Immature natural killer cell (primary cell): ENCODE measurements at regions not wholly inside any gene's neighbourhood (a gene's known extent, or its start where the extent isn't known, plus 50 kb on each side); places are given as distances from the start of the nearest gene placed in this dataset.
"Not testable (repeated sequence)": the region's sequence is repeated elsewhere in the genome, so short reads cannot be mapped to it uniquely, and the experiment has no call there.

ENCODE experiments used
- DNase-seq, 3 donors: peaks; one replicate each; pipeline ENCODE4 v3.0.0; 2022; ENCODE audit warnings: mixed read lengths in 1 of 3
- H3K27ac Mint-ChIP-seq, 6 donors: one replicate each; pipeline ENCODE4 v1.8.0; 2020; ENCODE audit warnings: mixed read lengths in 6 of 6, mild to moderate bottlenecking in 5 of 6, inconsistent platforms in 4 of 6, moderate library complexity in 3 of 6
- H3K27me3 Mint-ChIP-seq, 3 donors: one replicate each; pipeline ENCODE4 v1.8.0; 2020 to 2021; ENCODE audit warnings: low read depth in 3 of 3, mild to moderate bottlenecking in 3 of 3, mixed read lengths in 3 of 3, moderate library complexity in 3 of 3, inconsistent platforms in 1 of 3
- H3K36me3 Mint-ChIP-seq, 3 donors: one replicate each; pipeline ENCODE4 v1.8.0; 2020; ENCODE audit warnings: mixed read lengths in 3 of 3, inconsistent platforms in 2 of 3, mild to moderate bottlenecking in 2 of 3
- H3K4me1 Mint-ChIP-seq, 2 donors: one replicate each; pipeline ENCODE4 v1.8.0; 2020; ENCODE audit warnings: inconsistent platforms in 2 of 2, mild to moderate bottlenecking in 2 of 2, mixed read lengths in 2 of 2, moderate library complexity in 1 of 2
- H3K4me3 Mint-ChIP-seq, 5 donors: one replicate each; pipeline ENCODE4 v1.8.0; 2020; ENCODE audit warnings: mild to moderate bottlenecking in 5 of 5, mixed read lengths in 5 of 5, inconsistent platforms in 3 of 5, moderate library complexity in 3 of 5
- H3K9me3 Mint-ChIP-seq, 6 donors: one replicate each; pipeline ENCODE4 v1.8.0; 2020; ENCODE audit warnings: mild to moderate bottlenecking in 6 of 6, mixed read lengths in 6 of 6, inconsistent platforms in 4 of 6, moderate library complexity in 3 of 6

GRCh38 chr6:119865466-119866350 is 516.1 kb upstream of the MAN1A1 start:
- no peaks in the 10 kb centered on the region for H3K36me3 Mint-ChIP-seq
- H3K4me3 Mint-ChIP-seq = no peak overlapping the region
- peaks cover 0 to 20% (median 4%) of the 10 kb centered on the region in 6 donors for H3K9me3 Mint-ChIP-seq
- H3K4me1 Mint-ChIP-seq = no peaks in the 10 kb centered on the region
- H3K27me3 Mint-ChIP-seq = peaks cover 2 to 4% (median 4%) of the 10 kb centered on the region in 3 donors
- DNase-seq = no peak
- H3K27ac Mint-ChIP-seq = no peak overlapping the region

- H3K36me3 Mint-ChIP-seq = no peaks in the 10 kb centered on the region
- no peak for DNase-seq
- H3K27me3 Mint-ChIP-seq = peaks cover 2 to 4% (median 4%) of the 10 kb centered on the region in 3 donors
- H3K4me3 Mint-ChIP-seq = no peak overlapping the region
- H3K9me3 Mint-ChIP-seq = peaks cover 0 to 20% (median 4%) of the 10 kb centered on the region in 6 donors
- no peak overlapping the region for H3K27ac Mint-ChIP-seq
- no peaks in the 10 kb centered on the region for H3K4me1 Mint-ChIP-seq
Measured at GRCh38 chr6:119862719-119863118, 513.2 kb upstream of the MAN1A1 start.

- Mint-ChIP-seq H3K4me1 (peaks cover 8 to 17% of the 10 kb centered on the region in 2 donors), H3K36me3 (no peaks in the 10 kb centered on the region), H3K4me3 (no peak overlapping the region), H3K27me3 (peaks cover 0 to 4% (median 3%) of the 10 kb centered on the region in 3 donors), H3K9me3 (no peaks in the 10 kb centered on the region), H3K27ac (no peak overlapping the region)
- DNase-seq = no peak
Measured at GRCh38 chr6:119858901-119859300, 509.3 kb upstream of the MAN1A1 start.

GRCh38 chr6:119856136-119856535 is 506.6 kb upstream of the MAN1A1 start:
- Mint-ChIP-seq H3K9me3 (no peaks in the 10 kb centered on the region), H3K27ac (peak overlapping the region in 4 of 6 donors; percentile 13 to 88 (median 72)), H3K36me3 (no peaks in the 10 kb centered on the region), H3K4me1 (peaks cover 8 to 17% of the 10 kb centered on the region in 2 donors), H3K27me3 (peaks cover 0 to 3% (median 3%) of the 10 kb centered on the region in 3 donors), H3K4me3 (peak overlapping the region; percentile 65 to 86 (median 77))
- DNase-seq = peak; percentile 2 to 25 (median 12)

- DNase-seq = no peak
- H3K27me3 Mint-ChIP-seq = peaks cover 0 to 2% (median 2%) of the 10 kb centered on the region in 3 donors
- no peak overlapping the region for H3K27ac Mint-ChIP-seq
- H3K9me3 Mint-ChIP-seq = peaks cover 0 to 2% (median 0%) of the 10 kb centered on the region in 6 donors
- H3K4me1 Mint-ChIP-seq = no peaks in the 10 kb centered on the region
- H3K36me3 Mint-ChIP-seq = no peaks in the 10 kb centered on the region
- H3K4me3 Mint-ChIP-seq = no peak overlapping the region
Measured at GRCh38 chr6:119848696-119849095, 499.1 kb upstream of the MAN1A1 start.

- H3K4me3 Mint-ChIP-seq = no peak overlapping the region
- H3K27ac Mint-ChIP-seq = no peak overlapping the region
- H3K36me3 Mint-ChIP-seq = no peaks in the 10 kb centered on the region
- no peaks in the 10 kb centered on the region for H3K4me1 Mint-ChIP-seq
- H3K9me3 Mint-ChIP-seq = peaks cover 0 to 7% (median 4%) of the 10 kb centered on the region in 6 donors
- H3K27me3 Mint-ChIP-seq = peaks cover 0 to 4% (median 2%) of the 10 kb centered on the region in 3 donors
- no peak for DNase-seq
Measured at GRCh38 chr6:119845161-119845560, 495.6 kb upstream of the MAN1A1 start.

GRCh38 chr6:119844387-119844786 is 494.8 kb upstream of the MAN1A1 start:
- no peak for DNase-seq
- no peaks in the 10 kb centered on the region for H3K36me3 Mint-ChIP-seq
- no peak overlapping the region for H3K4me3 Mint-ChIP-seq
- peaks cover 0 to 7% (median 4%) of the 10 kb centered on the region in 6 donors for H3K9me3 Mint-ChIP-seq
- no peak overlapping the region for H3K27ac Mint-ChIP-seq
- peaks cover 0 to 3% (median 0%) of the 10 kb centered on the region in 3 donors for H3K27me3 Mint-ChIP-seq
- H3K4me1 Mint-ChIP-seq = no peaks in the 10 kb centered on the region

GRCh38 chr6:119842191-119842590 is 492.6 kb upstream of the MAN1A1 start:
- H3K4me3 Mint-ChIP-seq = no peak overlapping the region
- H3K36me3 Mint-ChIP-seq = no peaks in the 10 kb centered on the region
- H3K4me1 Mint-ChIP-seq = no peaks in the 10 kb centered on the region
- DNase-seq = no peak
- H3K27ac Mint-ChIP-seq = no peak overlapping the region
- peaks cover 0 to 3% (median 0%) of the 10 kb centered on the region in 3 donors for H3K27me3 Mint-ChIP-seq
- peaks cover 0 to 7% (median 4%) of the 10 kb centered on the region in 6 donors for H3K9me3 Mint-ChIP-seq

- peaks cover 0 to 8% (median 2%) of the 10 kb centered on the region in 3 donors for H3K27me3 Mint-ChIP-seq
Measured at GRCh38 chr6:119838043-119838442, 488.5 kb upstream of the MAN1A1 start.

GRCh38 chr6:119834418-119834817 is 484.9 kb upstream of the MAN1A1 start:
- Mint-ChIP-seq H3K4me1 (no peaks in the 10 kb centered on the region), H3K36me3 (no peaks in the 10 kb centered on the region), H3K27me3 (peaks cover 0 to 8% (median 5%) of the 10 kb centered on the region in 3 donors), H3K27ac (no peak overlapping the region), H3K4me3 (no peak overlapping the region), H3K9me3 (peaks cover 0 to 2% (median 0%) of the 10 kb centered on the region in 6 donors)
- DNase-seq = no peak

More at GRCh38 chr6:119838043-119838442, 488.5 kb upstream of the MAN1A1 start:
- no peak for DNase-seq
- Mint-ChIP-seq H3K27ac (no peak overlapping the region), H3K4me3 (no peak overlapping the region), H3K36me3 (no peaks in the 10 kb centered on the region), H3K4me1 (no peaks in the 10 kb centered on the region), H3K9me3 (peaks cover 0 to 7% (median 4%) of the 10 kb centered on the region in 6 donors)

- Mint-ChIP-seq H3K9me3 (peaks cover 0 to 5% (median under 1%) of the 10 kb centered on the region in 6 donors), H3K27me3 (peaks cover 0 to 8% (median 5%) of the 10 kb centered on the region in 3 donors), H3K27ac (no peak overlapping the region), H3K36me3 (no peaks in the 10 kb centered on the region), H3K4me3 (no peak overlapping the region), H3K4me1 (no peaks in the 10 kb centered on the region)
- no peak for DNase-seq
Measured at GRCh38 chr6:119832411-119832810, 482.9 kb upstream of the MAN1A1 start.

- Mint-ChIP-seq H3K36me3 (no peaks in the 10 kb centered on the region), H3K4me3 (no peak overlapping the region), H3K27ac (no peak overlapping the region), H3K27me3 (peaks cover 0 to 5% (median 3%) of the 10 kb centered on the region in 3 donors), H3K9me3 (peaks cover 0 to 5% (median under 1%) of the 10 kb centered on the region in 6 donors), H3K4me1 (no peaks in the 10 kb centered on the region)
- no peak for DNase-seq
Measured at GRCh38 chr6:119830494-119831295, 481.1 kb upstream of the MAN1A1 start.

GRCh38 chr6:119830069-119830468 is 480.5 kb upstream of the MAN1A1 start:
- Mint-ChIP-seq H3K27ac (no peak overlapping the region), H3K36me3 (no peaks in the 10 kb centered on the region)

GRCh38 chr6:119829499-119829898 is 479.9 kb upstream of the MAN1A1 start:
- H3K4me1 Mint-ChIP-seq, H3K9me3 Mint-ChIP-seq, H3K27ac Mint-ChIP-seq, H3K4me3 Mint-ChIP-seq, DNase-seq, H3K27me3 Mint-ChIP-seq, H3K36me3 Mint-ChIP-seq: not testable (repeated sequence)

More at GRCh38 chr6:119830069-119830468, 480.5 kb upstream of the MAN1A1 start:
- Mint-ChIP-seq H3K9me3 (peaks cover 0 to 5% (median under 1%) of the 10 kb centered on the region in 6 donors), H3K27me3 (peaks cover 0 to 5% (median 3%) of the 10 kb centered on the region in 3 donors), H3K4me3 (no peak overlapping the region), H3K4me1 (no peaks in the 10 kb centered on the region)
- no peak for DNase-seq
